NCI-H1417 treated with DMSO at 0.1 percent for 48 hours (cell line): ENCODE measurements at regions not wholly inside any gene's neighbourhood (a gene's known extent, or its start where the extent isn't known, plus 50 kb on each side); places are given as distances from the start of the nearest gene placed in this dataset.
"Not testable (repeated sequence)": the region's sequence is repeated elsewhere in the genome, so short reads cannot be mapped to it uniquely, and the experiment has no call there.

Experiments used
- DNase-seq: peaks from one replicate; lab custom pipeline; 2025; lab: John Stamatoyannopoulos, UW

DNA sequence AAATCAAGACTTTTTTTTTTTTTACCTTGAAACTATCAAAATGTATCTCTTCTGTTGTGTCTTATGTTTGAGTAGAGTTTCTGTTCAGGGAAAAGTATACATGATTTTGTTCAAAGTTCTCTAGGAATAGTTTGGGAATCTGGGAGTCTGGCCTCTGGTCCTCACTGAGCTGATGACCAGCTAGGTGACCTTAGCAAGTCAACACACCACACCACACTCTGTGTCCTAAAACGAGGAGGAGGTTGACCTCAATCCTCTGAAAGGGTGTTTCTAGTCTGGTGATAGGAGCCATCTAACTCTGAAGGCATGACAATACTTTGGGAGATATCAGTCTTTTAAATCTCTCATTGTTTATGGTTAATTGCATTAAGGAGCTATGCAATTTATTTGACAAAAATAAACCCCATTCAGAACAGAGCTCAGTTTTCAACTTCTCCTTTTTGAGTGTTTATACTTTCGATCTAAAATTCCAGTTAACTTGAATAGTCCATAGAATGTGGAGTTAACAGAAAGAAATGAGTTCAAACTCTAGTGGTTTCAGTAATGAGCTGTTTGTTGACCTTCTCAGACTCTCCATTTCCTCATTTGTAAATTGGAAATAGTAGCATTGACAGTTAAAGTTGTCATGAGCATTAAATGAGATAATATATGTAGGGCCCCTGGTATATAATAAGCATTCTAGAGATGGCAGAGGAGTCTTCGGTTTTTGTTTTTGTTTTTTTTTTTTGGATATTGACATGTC, 112.2 kb upstream of the LRRN1 start:
- DNase-seq = no peak

DNA sequence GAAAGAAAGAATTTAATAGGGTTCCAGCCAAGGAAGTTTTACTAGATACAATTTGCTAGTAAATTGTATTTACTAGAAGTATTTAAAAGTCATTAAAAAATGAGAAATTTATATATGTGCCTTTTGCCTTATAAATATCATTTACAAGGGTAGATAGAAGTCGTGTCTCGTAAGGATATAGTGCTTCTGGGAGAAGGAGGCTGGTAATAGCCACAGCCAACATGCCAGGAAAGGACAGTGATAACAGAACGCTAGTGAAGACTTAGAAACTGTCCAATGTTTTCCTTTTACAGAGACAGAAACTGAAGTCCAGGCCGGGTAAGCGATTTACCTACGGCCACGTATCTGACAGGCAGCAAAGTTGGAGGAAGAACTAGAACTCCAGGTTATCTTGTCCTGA, 113.5 kb upstream of the LRRN1 start:
- no peak for DNase-seq

DNA sequence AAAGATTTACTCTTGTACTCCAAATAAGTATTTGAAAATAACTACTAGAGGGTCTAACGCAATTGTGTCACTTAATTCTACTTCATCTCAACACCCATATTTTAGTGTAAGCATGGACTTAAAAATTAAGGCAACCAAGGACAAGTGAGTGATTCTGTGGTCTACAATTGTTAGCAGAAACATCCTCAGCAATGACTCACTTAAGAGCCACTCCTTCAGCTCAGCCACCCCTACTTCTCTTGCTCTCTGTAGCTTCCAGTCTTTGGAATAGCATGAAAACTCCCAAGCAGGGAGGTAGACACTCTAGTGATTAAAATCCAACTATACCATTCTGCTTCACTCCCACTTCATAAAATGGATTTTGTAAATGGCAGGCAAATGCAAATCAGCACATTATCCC, 116.0 kb upstream of the LRRN1 start:
- DNase-seq = no peak

DNA sequence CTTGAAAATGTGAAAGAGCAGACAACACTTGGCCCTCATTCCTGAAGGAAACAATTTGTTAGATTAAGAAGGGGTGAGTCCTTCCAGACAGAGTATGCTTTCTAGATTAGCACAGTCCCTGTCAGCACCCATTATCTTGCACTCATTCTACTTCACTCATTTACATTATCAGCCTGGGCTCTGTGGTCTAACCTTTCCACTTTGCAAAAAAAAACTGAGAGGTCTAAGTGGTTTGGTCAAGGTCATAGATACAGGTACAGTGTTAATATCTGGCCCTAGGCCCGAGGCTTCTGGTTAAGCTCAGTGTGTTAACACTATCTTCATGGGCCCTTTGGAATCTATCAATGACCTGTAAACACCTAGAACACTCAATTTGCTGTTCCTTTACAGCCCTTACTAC, 123.4 kb upstream of the LRRN1 start:
- DNase-seq = no peak

DNA sequence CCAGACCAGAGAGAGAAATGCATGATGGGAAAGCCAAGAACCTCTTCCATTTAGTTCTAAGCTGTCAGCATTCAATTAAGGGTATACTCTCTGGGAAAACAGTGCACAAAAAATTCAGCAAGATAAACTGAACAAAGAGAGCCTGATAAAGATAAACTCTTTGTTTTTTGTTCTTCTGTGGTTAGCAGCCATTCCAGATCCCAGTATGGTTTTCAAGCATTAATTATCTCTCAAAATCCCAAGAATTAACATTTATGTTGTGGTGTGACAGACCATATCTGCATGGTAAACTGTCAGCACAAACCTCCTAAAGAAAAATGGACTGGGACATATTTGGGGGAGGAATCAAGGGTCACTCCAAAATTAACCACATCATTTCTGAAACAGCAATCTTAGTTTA, 124.0 kb upstream of the LRRN1 start:
- no peak for DNase-seq

DNA sequence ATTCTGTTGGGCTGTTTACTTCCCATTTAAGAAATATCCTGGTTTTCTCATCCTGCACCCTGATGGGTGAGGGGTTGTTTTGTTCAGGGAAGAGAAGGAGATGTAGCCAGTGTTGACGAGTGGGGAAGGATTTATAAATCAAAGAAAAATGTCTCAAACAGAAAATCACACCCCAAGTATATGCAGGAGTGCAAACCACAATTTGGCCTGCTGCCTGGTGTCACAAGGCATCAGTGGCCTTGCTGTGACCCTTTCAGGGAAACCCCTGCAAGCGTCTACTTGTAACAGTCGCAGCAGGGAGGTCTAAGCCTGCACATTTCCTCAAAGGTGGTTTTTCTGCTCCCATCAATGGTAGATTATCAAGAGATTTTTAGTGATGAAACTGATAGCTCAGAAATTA, 132.6 kb upstream of the LRRN1 start:
- DNase-seq = no peak

DNA sequence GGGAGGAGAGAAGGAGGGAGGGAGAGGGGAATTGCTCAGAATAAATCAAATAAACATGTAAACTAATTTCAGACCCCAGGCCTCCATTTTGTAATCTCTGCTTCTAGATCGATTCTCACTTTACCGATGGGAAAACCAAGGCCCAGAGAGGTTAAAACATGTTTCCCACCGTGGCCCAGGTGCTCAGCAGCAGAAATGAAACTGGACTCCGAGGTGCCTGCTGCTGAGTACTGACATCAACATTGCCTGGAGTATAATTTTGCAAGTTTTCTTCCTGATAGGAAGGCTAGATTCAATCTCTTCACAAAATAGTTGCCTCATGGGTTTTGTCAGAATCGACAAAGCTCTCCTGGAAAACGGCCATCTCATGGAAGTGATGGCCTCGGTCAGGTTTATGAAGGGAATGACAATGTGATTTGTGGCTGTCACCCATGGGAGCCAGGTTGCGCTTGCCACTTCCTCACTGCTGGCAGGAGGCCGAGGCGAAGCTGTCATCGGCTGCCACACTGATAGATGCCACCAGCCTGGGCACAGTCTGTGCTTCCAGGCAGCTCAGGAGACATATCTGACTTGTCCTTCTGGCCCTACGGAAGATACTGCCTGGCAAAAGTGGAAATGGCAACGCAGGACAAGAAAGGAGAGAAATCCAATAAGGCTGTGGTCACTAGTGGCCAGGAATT, 133.1 kb upstream of the LRRN1 start:
- DNase-seq = no peak

DNA sequence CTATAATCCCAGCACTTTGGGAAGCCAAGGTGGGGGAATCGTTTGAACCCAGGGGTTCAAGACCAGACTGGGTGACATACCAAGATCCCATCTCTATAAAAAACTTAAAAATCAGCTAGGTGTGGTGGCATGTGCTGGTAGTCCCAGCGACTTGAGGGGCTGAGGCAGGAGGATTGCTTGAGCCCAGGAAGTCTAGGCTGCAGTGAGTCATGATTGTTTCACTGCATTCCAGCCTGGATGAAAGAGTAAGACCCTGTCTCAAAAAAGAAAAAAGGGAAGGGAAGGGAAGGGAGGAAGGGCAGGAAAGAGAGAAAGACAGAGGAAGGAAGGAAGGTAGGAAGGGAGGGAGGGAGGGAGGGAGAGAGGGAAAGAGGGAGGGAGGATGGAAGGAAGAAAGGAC, 133.7 kb upstream of the LRRN1 start:
- no peak for DNase-seq

DNA sequence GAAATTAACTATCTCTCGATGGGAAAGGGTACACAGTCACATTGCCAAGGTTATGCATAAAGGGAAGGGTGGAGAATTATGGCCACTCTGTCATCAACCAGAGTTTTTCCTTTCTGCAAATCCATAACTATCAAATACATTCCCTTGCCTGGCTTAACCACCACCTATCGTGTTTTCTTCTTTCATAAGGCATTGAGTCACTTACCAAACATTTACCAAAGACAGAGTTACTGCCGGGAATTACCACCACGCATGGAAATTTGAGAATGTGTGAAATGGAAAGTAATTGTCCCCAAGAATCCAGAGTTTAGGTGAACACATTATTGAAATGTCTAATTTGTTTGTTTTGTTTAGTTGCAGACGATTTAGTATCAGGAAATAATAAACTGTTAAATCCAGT, 134.3 kb upstream of the LRRN1 start:
- no peak for DNase-seq

DNA sequence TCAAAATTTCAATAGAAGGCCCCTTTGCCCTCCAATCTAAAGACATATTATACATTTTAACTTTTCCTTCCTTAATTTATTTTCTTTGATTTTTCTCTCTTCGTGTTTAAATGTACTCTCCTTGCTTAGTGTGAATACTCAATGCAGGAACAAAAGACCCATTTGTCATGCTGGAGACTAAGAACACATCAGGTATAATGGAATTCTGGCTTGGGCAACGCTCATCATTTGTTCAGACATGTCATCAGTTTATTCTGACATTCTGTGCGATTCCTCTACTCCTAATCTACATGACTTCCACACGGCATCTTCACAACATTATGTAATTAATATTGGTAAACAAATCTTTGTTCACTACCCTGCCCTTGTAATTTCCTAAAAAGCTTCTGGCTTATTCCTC, 136.6 kb upstream of the LRRN1 start:
- no peak for DNase-seq

DNA sequence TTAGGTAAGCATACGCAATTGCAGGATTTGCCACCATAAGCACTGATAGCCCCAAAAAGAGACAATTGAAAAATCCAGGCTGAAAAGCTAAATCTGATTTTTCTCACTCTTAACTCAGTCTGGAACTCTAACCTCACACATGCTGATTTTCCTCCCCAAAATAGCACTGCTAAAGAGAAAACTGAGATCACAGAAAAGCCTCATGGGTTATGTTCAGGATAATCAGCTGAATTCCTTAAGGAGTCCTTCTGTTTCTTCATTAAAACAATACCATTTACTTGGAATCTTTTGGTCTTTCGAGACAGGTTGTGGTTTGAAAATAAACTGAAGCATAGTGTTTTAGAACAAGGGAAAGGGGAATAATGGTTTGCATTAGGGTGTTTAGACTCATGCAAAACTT, 144.3 kb upstream of the LRRN1 start:
- DNase-seq = no peak

DNA sequence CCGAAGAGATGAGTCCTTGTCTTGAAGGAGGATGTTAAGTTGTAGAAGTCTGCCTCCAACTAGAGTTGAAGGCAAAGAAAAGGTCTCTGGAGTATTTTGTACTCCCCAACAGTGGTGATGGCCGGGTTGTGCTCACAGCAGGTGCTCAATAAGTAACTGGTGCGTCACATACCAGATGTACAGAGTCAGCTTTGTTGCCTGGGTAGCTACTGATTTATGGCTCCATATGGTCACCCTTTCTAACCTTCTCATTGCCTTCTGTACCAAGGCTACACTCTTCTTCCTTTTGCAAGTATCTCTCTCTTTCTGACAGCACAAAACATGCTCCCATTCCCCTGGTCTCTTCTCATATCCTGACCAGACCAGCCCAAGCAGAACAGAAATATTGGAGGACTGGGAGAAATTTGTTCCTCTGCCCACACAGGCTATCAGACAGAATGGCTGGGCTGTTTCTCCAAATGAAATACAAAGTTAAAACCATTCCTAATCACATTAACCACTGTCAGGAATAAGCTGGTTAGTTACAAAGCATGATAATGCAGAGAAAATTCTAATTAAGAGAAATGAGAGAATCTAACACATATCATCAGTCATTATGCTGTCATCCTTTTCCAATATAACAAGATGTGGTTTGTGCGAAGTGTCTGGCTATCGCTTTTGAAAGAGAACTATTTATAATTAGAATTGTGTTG, 150.1 kb upstream of the LRRN1 start:
- no peak for DNase-seq

DNA sequence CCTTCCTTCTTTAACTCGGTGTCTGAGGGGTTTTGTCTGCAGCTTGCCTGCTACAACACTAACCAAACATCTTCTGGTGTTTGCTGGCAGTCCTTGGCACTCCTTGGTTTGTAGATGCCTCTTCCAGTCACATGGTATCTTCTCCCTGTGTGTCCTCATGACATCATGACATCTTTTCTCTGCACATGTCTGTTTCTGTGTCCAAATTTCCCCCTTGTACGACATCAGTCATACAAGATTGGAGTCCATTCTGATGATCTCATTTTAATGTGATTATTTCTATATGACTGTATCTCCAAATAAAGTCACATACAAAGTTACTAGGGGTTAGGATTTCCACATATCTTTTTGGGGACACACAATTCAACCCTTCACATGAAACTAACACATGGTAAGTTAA, 152.3 kb upstream of the LRRN1 start:
- no peak for DNase-seq

DNA sequence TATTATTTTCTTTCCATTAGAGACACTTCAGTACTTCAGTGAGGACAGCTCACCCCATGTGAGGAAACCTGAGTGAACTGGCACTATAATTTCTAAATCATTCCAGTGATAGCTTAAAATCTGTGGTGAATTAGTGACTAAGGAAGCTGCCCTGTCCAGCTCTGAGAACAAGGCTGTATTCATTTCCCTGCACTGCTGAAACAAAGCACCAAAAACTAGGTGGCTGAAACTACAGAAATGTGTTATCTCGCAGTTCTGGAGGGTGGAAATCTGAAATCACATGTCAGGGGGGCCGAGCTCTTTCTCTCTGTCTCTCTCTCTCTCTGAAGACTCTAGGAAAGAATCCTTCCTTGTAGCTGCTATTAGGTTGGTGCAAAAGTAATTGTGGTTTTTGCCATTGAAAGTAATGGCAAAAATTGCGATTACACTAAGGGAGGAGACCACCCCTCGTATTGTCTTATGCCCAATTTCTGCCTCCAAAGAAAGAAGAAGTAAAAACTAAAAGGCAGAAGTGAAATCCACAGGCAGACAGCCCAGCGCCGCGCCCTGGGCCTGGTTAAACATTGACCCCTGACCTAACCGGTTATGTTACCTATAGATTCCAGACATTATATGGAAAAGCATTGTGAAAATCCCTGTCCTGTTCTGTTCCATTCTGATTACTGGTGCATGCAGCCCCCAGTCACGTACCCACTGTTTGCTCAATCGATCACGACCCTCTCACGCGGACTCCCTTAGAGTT, 153.0 kb upstream of the LRRN1 start:
- DNase-seq = not testable (repeated sequence)

DNA sequence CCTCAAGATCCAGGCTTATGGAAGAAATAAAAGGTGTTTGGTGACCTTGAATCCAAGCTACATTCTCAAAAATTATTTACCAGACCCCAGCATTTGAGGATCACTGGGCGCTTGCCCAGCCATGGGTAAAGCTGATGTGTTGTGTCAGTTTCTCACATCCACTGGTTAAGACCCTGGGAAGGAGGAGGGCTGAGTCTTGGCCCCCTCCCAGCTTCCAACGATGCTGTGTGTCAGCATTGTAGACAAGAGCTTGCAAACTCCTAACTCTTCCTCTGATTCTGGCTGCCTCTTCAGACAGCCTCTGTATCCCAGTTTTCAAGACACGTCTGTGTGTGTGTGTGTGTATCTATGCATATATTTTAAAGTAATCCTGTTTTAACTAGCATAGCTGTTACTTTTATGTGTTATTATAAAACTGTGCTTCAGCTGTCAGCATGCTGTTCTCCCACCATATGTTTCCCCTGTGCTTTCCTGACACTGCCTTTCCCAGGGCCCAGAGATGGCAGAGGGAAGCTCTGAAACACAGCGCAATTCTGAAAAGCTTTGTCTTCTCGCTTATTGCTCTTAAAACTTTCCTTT, 157.3 kb upstream of the LRRN1 start:
- no peak for DNase-seq

DNA sequence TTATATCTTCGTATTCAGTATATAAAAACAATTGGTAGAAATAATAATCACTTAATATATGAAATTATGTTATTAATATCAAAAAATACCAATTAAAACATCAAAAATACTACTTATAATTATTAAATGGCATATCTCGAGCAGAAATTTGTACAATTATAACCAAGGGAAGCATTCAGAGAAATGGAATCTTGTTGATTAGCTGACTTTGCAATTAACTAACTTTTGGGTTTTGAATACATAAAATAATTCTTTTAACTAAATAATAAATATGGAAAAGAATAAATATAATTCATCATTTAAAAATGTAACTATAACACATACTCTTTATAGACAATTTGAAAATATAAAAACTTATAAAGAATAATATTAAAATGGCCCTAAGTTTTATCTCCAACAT, 160.2 kb upstream of the LRRN1 start:
- DNase-seq = no peak

DNA sequence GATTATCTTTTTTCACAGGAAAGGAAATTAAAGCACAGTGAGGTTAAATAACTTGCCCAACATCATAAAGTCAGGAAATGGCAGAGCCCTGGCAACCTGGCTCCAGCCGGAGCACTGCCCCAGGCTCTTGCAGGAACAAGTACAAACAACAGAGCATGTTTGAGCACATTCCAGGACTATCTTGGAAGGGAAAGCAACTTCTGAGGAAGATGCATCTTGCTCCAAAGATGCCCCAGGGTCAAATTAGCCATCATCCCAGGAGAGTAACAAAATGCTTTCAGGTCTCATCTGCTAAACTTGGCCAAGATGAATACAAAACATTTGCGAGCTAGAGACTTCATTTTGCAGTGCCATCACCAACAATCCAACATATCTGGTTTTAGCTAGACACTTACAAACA, 162.4 kb upstream of the LRRN1 start:
- DNase-seq = no peak

DNA sequence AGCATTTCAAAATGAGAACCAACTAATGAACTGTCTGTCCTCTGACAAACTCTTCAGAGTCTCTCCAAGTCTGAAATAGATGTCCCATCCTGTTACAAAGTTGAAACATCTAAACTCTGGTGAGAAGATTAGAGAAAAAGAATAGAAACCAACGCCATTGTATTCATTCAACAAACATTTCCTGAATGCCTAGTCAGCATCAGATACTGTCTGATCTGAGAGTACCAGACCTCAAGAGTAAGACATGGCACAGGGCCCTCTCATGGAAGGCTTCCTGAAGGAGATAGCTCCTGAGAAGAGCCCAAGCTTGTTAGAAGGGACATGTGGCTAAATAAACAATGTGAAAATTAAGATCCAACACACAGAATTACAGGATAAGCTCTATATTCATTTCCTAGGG, 164.1 kb upstream of the LRRN1 start:
- DNase-seq = no peak

DNA sequence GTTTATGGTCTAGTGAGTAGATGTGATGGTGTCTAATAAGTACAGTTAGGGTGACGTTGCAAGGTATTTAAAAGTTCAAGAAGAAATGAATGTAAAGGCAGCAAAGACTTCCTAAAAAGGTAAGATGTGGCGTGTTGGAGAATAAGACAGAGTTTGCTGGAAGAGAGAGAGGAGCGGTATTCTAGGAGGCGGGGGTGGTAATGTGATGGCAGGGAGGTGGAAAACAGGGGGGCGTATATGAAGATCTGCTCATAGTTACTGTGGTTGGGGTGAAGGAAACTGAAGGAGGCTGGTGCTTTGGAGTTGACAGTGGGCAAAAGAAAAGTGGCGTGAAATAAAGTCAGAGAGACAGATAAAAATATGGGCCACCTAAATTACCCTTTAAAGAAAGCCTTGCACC, 164.9 kb upstream of the LRRN1 start:
- DNase-seq = no peak

DNA sequence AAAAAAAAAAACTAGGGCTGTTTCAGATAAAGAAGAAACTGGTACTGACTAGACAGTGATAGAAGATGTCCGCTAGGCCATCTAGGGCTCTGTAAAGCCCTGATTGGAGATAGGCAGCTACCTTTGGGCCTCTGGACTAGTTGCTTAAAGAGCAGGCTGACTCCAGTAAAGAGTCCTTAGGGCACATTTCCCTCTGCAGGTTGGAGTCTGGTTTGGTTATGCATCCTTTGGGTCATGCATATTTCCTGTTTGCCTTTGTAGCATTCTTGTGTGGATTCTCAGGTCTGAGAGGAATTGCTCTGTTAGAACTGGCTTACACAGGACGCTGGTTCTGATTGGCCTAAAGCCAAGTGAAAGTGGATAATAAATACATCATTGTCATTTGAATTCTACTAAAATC, 165.5 kb upstream of the LRRN1 start:
- no peak for DNase-seq

DNA sequence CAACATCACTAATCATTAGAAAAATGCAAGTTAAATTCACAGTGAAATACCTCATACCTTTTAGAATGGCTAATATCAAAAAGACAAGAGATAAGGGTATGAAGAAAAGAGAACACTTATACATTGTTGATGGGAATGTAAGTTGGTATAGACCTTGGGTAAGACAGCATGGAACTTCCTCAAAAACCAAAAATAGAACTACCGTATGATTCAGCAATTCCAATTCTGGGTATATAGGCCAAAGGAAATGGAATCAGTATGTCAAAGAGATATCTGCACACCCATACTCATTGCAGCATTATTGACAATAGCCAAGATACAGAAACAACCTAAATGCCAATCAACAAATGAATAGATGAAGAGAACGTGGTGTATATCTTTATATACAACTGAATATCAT, 166.8 kb upstream of the LRRN1 start:
- no peak for DNase-seq

DNA sequence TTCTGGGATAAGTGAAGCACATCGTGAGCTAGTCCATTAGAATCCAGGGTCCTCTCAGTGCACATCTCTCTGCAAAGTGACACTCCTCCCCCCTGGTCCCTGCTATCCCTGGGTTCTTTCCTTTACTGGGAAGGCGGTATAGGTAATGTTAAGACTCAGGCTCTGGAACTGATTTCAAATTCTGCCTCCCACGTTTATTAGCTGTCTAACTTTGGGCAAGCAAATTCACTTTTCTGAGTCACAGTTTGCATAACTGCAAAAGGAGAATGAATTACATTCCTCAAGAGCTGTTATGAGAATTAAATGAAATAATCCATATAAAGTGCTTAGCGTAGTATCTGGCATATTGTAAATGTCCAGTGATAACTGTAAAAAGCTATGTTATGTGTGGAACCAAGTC, 168.1 kb upstream of the LRRN1 start:
- DNase-seq = no peak
